K562 (cell line): ENCODE measurements at regions not wholly inside any gene's neighbourhood (a gene's known extent, or its start where the extent isn't known, plus 50 kb on each side); places are given as distances from the start of the nearest gene placed in this dataset.
A peak's percentile ranks its signal among the peaks of the same experiment; 100 is the strongest.

Experiments
- BHLHE40 ChIP-seq: IDR thresholded peaks from 2 replicates; pipeline ENCODE4 v1.6.1; 2011; ENCODE audit warnings: low read length, improper control_type of control experiment
- CBX8 ChIP-seq: fragments of 200-600 bp; sonication (generic); IDR thresholded peaks from 2 replicates; pipeline ENCODE4 v1.6.1; 2012; ENCODE audit warnings: borderline replicate concordance, mixed run types, low read depth, mild to moderate bottlenecking, moderate library complexity, mixed read lengths, low read length, control low read depth, inconsistent platforms; ENCODE audit not compliant: poor library complexity, severe bottlenecking; ENCODE audit errors: extremely low read depth
- CHD4 ChIP-seq: fragments of 200-600 bp; sonication (generic); IDR thresholded peaks from 3 replicates; pipeline ENCODE4 v1.6.1; 2012; ENCODE audit warnings: low read depth, mild to moderate bottlenecking, mixed read lengths, low read length, inconsistent platforms; ENCODE audit not compliant: insufficient read depth, insufficient replicate concordance, poor library complexity, severe bottlenecking
- DIDO1 ChIP-seq: fragments of 450-650 bp; IDR thresholded peaks from 2 replicates; pipeline ENCODE4 v1.6.1; 2016; ENCODE audit warnings: low read depth, missing biosample characterization, missing genetic modification characterization
- HDAC1 ChIP-seq, 2 experiments: fragments of 450-650 bp; IDR thresholded peaks; 2 replicates each; pipeline ENCODE4 v1.6.1; 2016 to 2017; ENCODE audit warnings: inconsistent platforms in 1 of 2, mild to moderate bottlenecking in 1 of 2, moderate library complexity in 1 of 2
- HIVEP1 ChIP-seq: fragments of 250-450 bp; sonication (Bioruptor Pico); IDR thresholded peaks from 2 replicates; pipeline ENCODE4 v1.4.0; 2020; ENCODE audit warnings: mild to moderate bottlenecking
- MAX ChIP-seq: sonication (generic); formaldehyde crosslinking; IDR thresholded peaks from 2 replicates; pipeline ENCODE4 v1.9.0; 2022; ENCODE audit warnings: mild to moderate bottlenecking, missing genetic modification reagents
- NEUROD1 ChIP-seq: fragments of 150-350 bp; IDR thresholded peaks from 2 replicates; pipeline ENCODE4 v1.6.1; 2014; ENCODE audit warnings: borderline replicate concordance, low read length, low read depth; ENCODE audit not compliant: partially characterized antibody
- NR2C2 ChIP-seq, 2 experiments: fragments of 200-800 bp in 1 of 2; sonication (Bioruptor generic) in 1 of 2; sonication (generic) in 1 of 2; formaldehyde crosslinking in 1 of 2; IDR thresholded peaks; 2 replicates each; pipeline versions ENCODE4 v1.6.1 to v1.8.0; 2016 to 2022; ENCODE audit warnings: mild to moderate bottlenecking in 1 of 2, missing compliant biosample characterization in 1 of 2, missing genetic modification characterization in 1 of 2, missing genetic modification reagents in 1 of 2
- PTRF ChIP-seq: fragments of 450-650 bp; IDR thresholded peaks from 2 replicates; pipeline ENCODE4 v1.6.1; 2016; ENCODE audit warnings: mild to moderate bottlenecking, missing genetic modification characterization, missing compliant biosample characterization
- RAD51 ChIP-seq: fragments of 450-650 bp; IDR thresholded peaks from 2 replicates; pipeline ENCODE4 v1.7.1; 2016; ENCODE audit warnings: low read depth, mild to moderate bottlenecking, borderline replicate concordance
- SAFB ChIP-seq: fragments of 200-400 bp; formaldehyde crosslinking; IDR thresholded peaks from 2 replicates; pipeline ENCODE4 v1.6.1; 2017; ENCODE audit warnings: low read depth, low read length, borderline replicate concordance
- SMAD1 ChIP-seq: fragments of 150-350 bp; IDR thresholded peaks from 2 replicates; pipeline ENCODE4 v1.6.1; 2014; ENCODE audit warnings: low read length, low read depth; ENCODE audit not compliant: partially characterized antibody
- TGIF2 ChIP-seq: sonication (generic); formaldehyde crosslinking; IDR thresholded peaks from 2 replicates; pipeline ENCODE4 v1.8.1; 2022; ENCODE audit warnings: mild to moderate bottlenecking, missing genetic modification reagents, moderate library complexity
- ZNF184 ChIP-seq: sonication (generic); formaldehyde crosslinking; IDR thresholded peaks from 2 replicates; pipeline ENCODE4 v1.5.0; 2020; ENCODE audit warnings: missing genetic modification reagents
- TF ChIP-seq, protein P1 (sequence below), 3 experiments: fragments of 200-800 bp in 1 of 3; fragments of 250-450 bp in 1 of 3; fragments of 450-650 bp in 1 of 3; sonication (Bioruptor Pico) in 1 of 3; sonication (Bioruptor generic) in 1 of 3; formaldehyde crosslinking in 1 of 3; IDR thresholded peaks; 2 replicates each; pipeline versions ENCODE4 v1.6.1 to v1.8.0; 2016 to 2022; ENCODE audit warnings: mild to moderate bottlenecking in 2 of 3, missing genetic modification characterization in 2 of 3, missing compliant biosample characterization in 1 of 3, moderate library complexity in 1 of 3
- TF ChIP-seq, protein P2 (sequence below): sonication (generic); formaldehyde crosslinking; IDR thresholded peaks from 2 replicates; pipeline ENCODE4 v1.8.0; 2022; ENCODE audit warnings: missing genetic modification reagents, mild to moderate bottlenecking, borderline replicate concordance
- TF ChIP-seq, protein P3 (sequence below): IDR thresholded peaks from 2 replicates; pipeline ENCODE4 v1.6.1; 2011; ENCODE audit not compliant: insufficient read length; ENCODE audit errors: extremely low read depth
- TF ChIP-seq, protein P4 (sequence below): sonication (generic); formaldehyde crosslinking; IDR thresholded peaks from 2 replicates; pipeline ENCODE4 v1.9.0; 2022; ENCODE audit warnings: mild to moderate bottlenecking, missing genetic modification reagents

DNA sequence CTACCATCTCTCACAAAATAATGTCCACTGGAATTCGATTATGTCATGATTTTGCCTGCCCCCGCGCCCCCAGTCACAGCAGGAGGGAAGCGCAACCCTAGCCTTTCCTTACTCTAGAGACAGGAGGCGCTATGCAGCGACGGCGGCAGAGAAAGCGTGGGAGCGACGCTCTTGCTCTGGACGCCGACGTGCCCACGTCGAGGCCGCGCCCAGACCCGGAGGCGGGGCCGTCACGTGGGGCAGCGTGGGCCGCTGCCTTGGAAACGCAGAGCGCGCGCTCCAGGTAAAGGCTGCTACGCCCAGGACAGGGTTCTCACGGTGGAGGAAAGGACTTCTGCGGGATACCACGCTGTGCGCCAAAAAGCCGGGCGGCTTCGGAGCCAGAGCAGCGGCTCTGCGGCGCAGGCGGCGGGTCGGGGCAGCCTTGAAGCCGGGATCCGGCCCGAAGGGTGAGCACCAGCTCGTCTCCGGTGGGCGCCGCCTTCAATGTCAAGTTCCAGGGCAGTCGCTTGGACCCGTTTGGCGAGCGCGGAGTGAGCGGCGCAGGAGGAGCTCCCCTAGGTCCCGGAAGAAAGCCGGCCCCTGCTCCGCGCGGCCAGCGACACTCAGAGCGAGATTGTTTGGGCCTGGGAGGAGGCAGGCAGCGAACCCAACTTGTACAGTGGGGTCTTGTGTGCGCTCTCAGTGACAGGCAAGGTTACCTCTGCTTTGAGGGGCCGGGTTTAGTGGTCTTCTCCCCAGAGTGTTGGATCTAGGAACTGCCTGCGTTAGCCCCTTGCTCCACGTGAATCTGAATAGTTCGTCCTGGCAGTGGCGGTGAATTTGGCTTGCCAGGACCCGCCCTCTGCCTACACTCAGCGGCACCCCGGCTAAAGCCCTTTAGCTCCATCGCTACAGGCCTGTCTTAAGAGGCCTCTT is 121.7 kb downstream of the MRPL57 start (continued):
- TF ChIP-seq, protein P1, sequence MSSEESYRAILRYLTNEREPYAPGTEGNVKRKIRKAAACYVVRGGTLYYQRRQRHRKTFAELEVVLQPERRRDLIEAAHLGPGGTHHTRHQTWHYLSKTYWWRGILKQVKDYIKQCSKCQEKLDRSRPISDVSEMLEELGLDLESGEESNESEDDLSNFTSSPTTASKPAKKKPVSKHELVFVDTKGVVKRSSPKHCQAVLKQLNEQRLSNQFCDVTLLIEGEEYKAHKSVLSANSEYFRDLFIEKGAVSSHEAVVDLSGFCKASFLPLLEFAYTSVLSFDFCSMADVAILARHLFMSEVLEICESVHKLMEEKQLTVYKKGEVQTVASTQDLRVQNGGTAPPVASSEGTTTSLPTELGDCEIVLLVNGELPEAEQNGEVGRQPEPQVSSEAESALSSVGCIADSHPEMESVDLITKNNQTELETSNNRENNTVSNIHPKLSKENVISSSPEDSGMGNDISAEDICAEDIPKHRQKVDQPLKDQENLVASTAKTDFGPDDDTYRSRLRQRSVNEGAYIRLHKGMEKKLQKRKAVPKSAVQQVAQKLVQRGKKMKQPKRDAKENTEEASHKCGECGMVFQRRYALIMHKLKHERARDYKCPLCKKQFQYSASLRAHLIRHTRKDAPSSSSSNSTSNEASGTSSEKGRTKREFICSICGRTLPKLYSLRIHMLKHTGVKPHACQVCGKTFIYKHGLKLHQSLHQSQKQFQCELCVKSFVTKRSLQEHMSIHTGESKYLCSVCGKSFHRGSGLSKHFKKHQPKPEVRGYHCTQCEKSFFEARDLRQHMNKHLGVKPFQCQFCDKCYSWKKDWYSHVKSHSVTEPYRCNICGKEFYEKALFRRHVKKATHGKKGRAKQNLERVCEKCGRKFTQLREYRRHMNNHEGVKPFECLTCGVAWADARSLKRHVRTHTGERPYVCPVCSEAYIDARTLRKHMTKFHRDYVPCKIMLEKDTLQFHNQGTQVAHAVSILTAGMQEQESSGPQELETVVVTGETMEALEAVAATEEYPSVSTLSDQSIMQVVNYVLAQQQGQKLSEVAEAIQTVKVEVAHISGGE (CRISPR knock-in tag; IDR thresholded peaks at IDR 0.05): no peak
- peak in 1 of 2 experiments; percentile 93; a peak in 2 of 4 replicates for TF ChIP-seq HDAC1 (IDR thresholded peaks at IDR 0.05)
- TF ChIP-seq NR2C2 (CRISPR knock-in tag; IDR thresholded peaks at IDR 0.05): no peak
- no peak for TF ChIP-seq NR2C2 (tag; IDR thresholded peaks at IDR 0.05)
- TF ChIP-seq ZNF184 (CRISPR knock-in tag): no peak
- TF ChIP-seq BHLHE40: peak; percentile 79
- TF ChIP-seq, protein P2, sequence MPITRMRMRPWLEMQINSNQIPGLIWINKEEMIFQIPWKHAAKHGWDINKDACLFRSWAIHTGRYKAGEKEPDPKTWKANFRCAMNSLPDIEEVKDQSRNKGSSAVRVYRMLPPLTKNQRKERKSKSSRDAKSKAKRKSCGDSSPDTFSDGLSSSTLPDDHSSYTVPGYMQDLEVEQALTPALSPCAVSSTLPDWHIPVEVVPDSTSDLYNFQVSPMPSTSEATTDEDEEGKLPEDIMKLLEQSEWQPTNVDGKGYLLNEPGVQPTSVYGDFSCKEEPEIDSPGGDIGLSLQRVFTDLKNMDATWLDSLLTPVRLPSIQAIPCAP (CRISPR knock-in tag): no peak
- no peak for TF ChIP-seq CBX8
- no peak for TF ChIP-seq NEUROD1
- TF ChIP-seq SMAD1: no peak
- TF ChIP-seq, protein P3, sequence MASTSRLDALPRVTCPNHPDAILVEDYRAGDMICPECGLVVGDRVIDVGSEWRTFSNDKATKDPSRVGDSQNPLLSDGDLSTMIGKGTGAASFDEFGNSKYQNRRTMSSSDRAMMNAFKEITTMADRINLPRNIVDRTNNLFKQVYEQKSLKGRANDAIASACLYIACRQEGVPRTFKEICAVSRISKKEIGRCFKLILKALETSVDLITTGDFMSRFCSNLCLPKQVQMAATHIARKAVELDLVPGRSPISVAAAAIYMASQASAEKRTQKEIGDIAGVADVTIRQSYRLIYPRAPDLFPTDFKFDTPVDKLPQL: no peak
- no peak for TF ChIP-seq PTRF (tag)
- no peak for TF ChIP-seq CHD4
- peak; percentile 71 for TF ChIP-seq MAX
- TF ChIP-seq HIVEP1 (CRISPR knock-in tag): no peak
- TF ChIP-seq SAFB: no peak
- TF ChIP-seq RAD51: peak; percentile 92
- TF ChIP-seq, protein P4, sequence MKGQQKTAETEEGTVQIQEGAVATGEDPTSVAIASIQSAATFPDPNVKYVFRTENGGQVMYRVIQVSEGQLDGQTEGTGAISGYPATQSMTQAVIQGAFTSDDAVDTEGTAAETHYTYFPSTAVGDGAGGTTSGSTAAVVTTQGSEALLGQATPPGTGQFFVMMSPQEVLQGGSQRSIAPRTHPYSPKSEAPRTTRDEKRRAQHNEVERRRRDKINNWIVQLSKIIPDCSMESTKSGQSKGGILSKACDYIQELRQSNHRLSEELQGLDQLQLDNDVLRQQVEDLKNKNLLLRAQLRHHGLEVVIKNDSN (CRISPR knock-in tag): peak; percentile 99
- no peak for TF ChIP-seq DIDO1 (tag)
- TF ChIP-seq TGIF2 (CRISPR knock-in tag): no peak
